Endothelial cell of umbilical vein (primary cell): ENCODE measurements at regions not wholly inside any gene's neighbourhood (a gene's known extent, or its start where the extent isn't known, plus 50 kb on each side); places are given as distances from the start of the nearest gene placed in this dataset.

Source experiments
- BruUV-seq: library from RNA; stranded (reverse); fragments of 400-500 nt; replicated peaks from 2 replicates; lab custom pipeline; 2021; lab: Mats Ljungman, UMichigan
- CTCF ChIA-PET: fragments of 300-600, 350-600 bp; sonication (Branson Sonifier 250); formaldehyde crosslinking; loops from one replicate; lab custom pipeline; 2021; ENCODE audit warnings: antibody characterized with exemption, inconsistent platforms; lab: Charles Lee
- POLR2A ChIA-PET: fragments of 300-600, 350-600 bp; sonication (Branson Sonifier 250); formaldehyde crosslinking; loops from one replicate; lab custom pipeline; 2021; ENCODE audit warnings: antibody characterized with exemption, inconsistent platforms; lab: Charles Lee
- DNase-seq: peaks from one replicate; pipeline ENCODE4 v3.0.0-alpha.2; 2011; ENCODE audit warnings: low read depth, low spot score
- FAIRE-seq: peaks from 2 replicates; lab custom pipeline; 2011; peaks lifted over from hg19 to GRCh38; lab: Jason Lieb, UNC
- H2AFZ ChIP-seq: 2 replicates; pipeline ENCODE4 v1.6.0; 2012; ENCODE audit warnings: low read depth, low read length, control low read depth, inconsistent platforms
- H3K27ac ChIP-seq: 2 replicates; pipeline ENCODE4 v1.5.1; 2011; ENCODE audit warnings: low read depth, mild to moderate bottlenecking, control low read depth, low read length, moderate library complexity; ENCODE audit not compliant: insufficient read depth
- H3K27me3 ChIP-seq, 2 experiments: 2 replicates each; pipeline versions ENCODE4 v1.6.0 to v1.6.1; 2011; ENCODE audit warnings: low read length in 2 of 2, mixed read lengths in 1 of 2; ENCODE audit not compliant: control insufficient read depth in 2 of 2, insufficient read depth in 2 of 2
- H3K36me3 ChIP-seq, 2 experiments: 2 replicates in 1 of 2; 3 replicates in 1 of 2; pipeline ENCODE4 v1.5.1; 2011; ENCODE audit warnings: low read length in 2 of 2, mild to moderate bottlenecking in 1 of 2, moderate library complexity in 1 of 2; ENCODE audit not compliant: control insufficient read depth in 2 of 2, insufficient read depth in 2 of 2; ENCODE audit errors: extremely low read depth in 1 of 2
- H3K4me1 ChIP-seq: 3 replicates; pipeline ENCODE4 v1.5.1; 2011; ENCODE audit warnings: mild to moderate bottlenecking, low read length; ENCODE audit not compliant: control insufficient read depth, insufficient read depth; ENCODE audit errors: extremely low read depth
- H3K4me2 ChIP-seq: 2 replicates; pipeline ENCODE4 v1.6.1; 2011; ENCODE audit warnings: low read length, control low read depth, mixed read lengths; ENCODE audit not compliant: insufficient read depth
- H3K4me3 ChIP-seq, 3 experiments: fragments of 200-600 bp in 1 of 3; sonication (generic), shearing (Covaris generic) in 1 of 3; replicated peaks in 1 of 3; 2 replicates each; pipeline ENCODE4 v1.5.1; 2011 to 2016; ENCODE audit warnings: control low read depth in 3 of 3, low read length in 3 of 3, mild to moderate bottlenecking in 2 of 3, inconsistent platforms in 1 of 3, low read depth in 1 of 3, moderate library complexity in 1 of 3; ENCODE audit not compliant: insufficient read depth in 1 of 3
- H3K79me2 ChIP-seq: 2 replicates; pipeline ENCODE4 v1.6.0; 2012; ENCODE audit warnings: low read length, inconsistent platforms; ENCODE audit not compliant: control insufficient read depth, insufficient read depth
- H3K9ac ChIP-seq: replicated peaks from 2 replicates; pipeline ENCODE3; 2011; ENCODE audit warnings: low read length, control low read depth; ENCODE audit not compliant: insufficient read depth; ENCODE audit errors: extremely low read depth
- H3K9me1 ChIP-seq: replicated peaks from 3 replicates; pipeline ENCODE4 v1.6.0; 2011; ENCODE audit warnings: mild to moderate bottlenecking, low read length; ENCODE audit not compliant: control insufficient read depth, insufficient read depth; ENCODE audit errors: extremely low read depth
- H3K9me3 ChIP-seq: replicated peaks from 2 replicates; pipeline ENCODE4 v1.5.1; 2012; ENCODE audit warnings: low read length, inconsistent platforms; ENCODE audit not compliant: control insufficient read depth, insufficient read depth
- H4K20me1 ChIP-seq: replicated peaks from 2 replicates; pipeline ENCODE3; 2011; ENCODE audit warnings: mild to moderate bottlenecking, low read length; ENCODE audit not compliant: control insufficient read depth, insufficient read depth; ENCODE audit errors: extremely low read depth
- CTCF ChIP-seq, 2 donors: IDR thresholded peaks; 1 replicate in 1 of 2; 2 replicates in 1 of 2; pipeline ENCODE4 v1.5.1; 2011; ENCODE audit warnings: low read length in 2 of 2, mild to moderate bottlenecking in 2 of 2, moderate library complexity in 2 of 2, control low read depth in 1 of 2, inconsistent platforms in 1 of 2, low read depth in 1 of 2; ENCODE audit not compliant: insufficient read depth in 1 of 2; ENCODE audit errors: extremely low read depth in 1 of 2
- EZH2 ChIP-seq: IDR thresholded peaks from 2 replicates; pipeline ENCODE4 v1.6.1; 2012; ENCODE audit warnings: borderline replicate concordance, low read depth, mild to moderate bottlenecking, moderate library complexity, low read length, inconsistent platforms; ENCODE audit not compliant: severe bottlenecking
- FOS ChIP-seq: IDR thresholded peaks from 2 replicates; pipeline ENCODE4 v1.6.1; 2011; ENCODE audit warnings: mild to moderate bottlenecking, low read length, moderate library complexity, borderline replicate concordance; ENCODE audit not compliant: insufficient read depth
- GATA2 ChIP-seq: IDR thresholded peaks from 2 replicates; pipeline ENCODE4 v1.7.0; 2011; ENCODE audit warnings: low read depth, mild to moderate bottlenecking, moderate library complexity, mixed read lengths, low read length; ENCODE audit not compliant: insufficient read length, insufficient read depth
- JUN ChIP-seq: IDR thresholded peaks from 2 replicates; pipeline ENCODE4 v1.6.1; 2011; ENCODE audit warnings: borderline replicate concordance, low read depth; ENCODE audit not compliant: insufficient read length, insufficient read depth
- MAX ChIP-seq: IDR thresholded peaks from 2 replicates; pipeline ENCODE4 v1.6.1; 2011; ENCODE audit not compliant: insufficient read depth, insufficient read length
- MYC ChIP-seq: IDR thresholded peaks from one replicate; pipeline ENCODE4 v1.6.1; 2011; ENCODE audit warnings: mild to moderate bottlenecking, low read depth, low read length
- POLR2A ChIP-seq: IDR thresholded peaks from 2 replicates; pipeline ENCODE4 v1.6.1; 2012; ENCODE audit warnings: low read depth, mild to moderate bottlenecking, control low read depth, low read length
- POLR2AphosphoS5 ChIP-seq: IDR thresholded peaks from 2 replicates; pipeline ENCODE4 v1.6.1; 2012; ENCODE audit warnings: low read depth, mild to moderate bottlenecking, control low read depth, low read length, moderate library complexity; ENCODE audit not compliant: insufficient read depth
- dilution Hi-C: fragments of 300-500 bp; cut with MboI; formaldehyde crosslinking; loops from one replicate; pipeline ENCODE4 v1.15.0; 2019; ENCODE audit warnings: low sequenced_read_pairs; ENCODE audit not compliant: extremely low pct_ligation_motif_present
- intact Hi-C: fragments of 100-400 bp; cut with micrococcal nuclease; formaldehyde crosslinking; loops from one replicate; pipeline ENCODE4 v1.10.0; 2022

- Histone ChIP-seq H3K4me3 (no peak overlapping the region), H3K4me1 (no peaks in the 10 kb centered on the region), H3K27me3 (peaks cover 6 to 7% of the 10 kb centered on the region in 2 experiments), H3K4me2 (no peak overlapping the region), H3K9me3 (no peaks in the 10 kb centered on the region), H3K9ac (no peak overlapping the region), H3K36me3 (no peaks in the 10 kb centered on the region), H3K9me1 (no peaks in the 10 kb centered on the region), H3K79me2 (no peaks in the 10 kb centered on the region), H4K20me1 (no peaks in the 10 kb centered on the region), H3K27ac (no peak overlapping the region), H2AFZ (no peak overlapping the region)
- no peak for DNase-seq
- POLR2A ChIA-PET: no interaction called here
- dilution Hi-C loops: no loop called here
- no peak for FAIRE-seq
- intact Hi-C loops: no loop called here
- BruUV-seq: no TSS peak
- TF ChIP-seq MYC: no peak
- TF ChIP-seq GATA2: no peak
- TF ChIP-seq POLR2A: no peak
- TF ChIP-seq MAX: no peak
- no peak for TF ChIP-seq EZH2
- no peak for TF ChIP-seq POLR2AphosphoS5
- TF ChIP-seq JUN: no peak
- no peak for TF ChIP-seq FOS
- TF ChIP-seq CTCF (IDR thresholded peaks at IDR 0.05; ENCODE audit: extremely low read depth in 1 of 2, insufficient read depth in 1 of 2, low read depth in 1 of 2, low read length in 2 of 2): no peak
- CTCF ChIA-PET: interaction anchor here (1.4 to 2.1 kb wide), 4 partner anchors 9 to 110 kb away, joined by 5 to 6 read pairs (median 6); no protein-coding TSS in a partner anchor
Measured at GRCh38 chr2:71813807-71814470, 333.7 kb downstream of the CYP26B1 start.
